Hepatocyte (in vitro differentiated cells): ENCODE measurements at regions not wholly inside any gene's neighbourhood (a gene's known extent, or its start where the extent isn't known, plus 50 kb on each side); places are given as distances from the start of the nearest gene placed in this dataset.

Experiments
- CTCF ChIP-seq: fragments of 200-600 bp; sonication (generic); IDR thresholded peaks from 2 replicates; pipeline ENCODE4 v1.5.1; 2016; ENCODE audit warnings: antibody characterized with exemption, mild to moderate bottlenecking; ENCODE audit not compliant: poor library complexity
- EZH2 ChIP-seq: fragments of 200-600 bp; sonication (generic); IDR thresholded peaks from 2 replicates; pipeline ENCODE4 v1.6.1; 2016; ENCODE audit warnings: antibody characterized with exemption, mild to moderate bottlenecking, borderline replicate concordance

GRCh38 chr16:35449663-35450062 is 1990.3 kb downstream of the TP53TG3F start:
- no peak for TF ChIP-seq CTCF
- TF ChIP-seq EZH2, result no peak
